AG20443 (cell line): ENCODE measurements at regions not wholly inside any gene's neighbourhood (a gene's known extent, or its start where the extent isn't known, plus 50 kb on each side); places are given as distances from the start of the nearest gene placed in this dataset.

Source experiments
- DNase-seq: peaks from one replicate; pipeline ENCODE4 v3.0.0; 2012; ENCODE audit warnings: low spot score, mixed read lengths

GRCh38 chr18:73232933-73233332 is 365.1 kb upstream of the NETO1 start:
- DNase-seq, result no peak

GRCh38 chr18:73220663-73221062 is 352.9 kb upstream of the NETO1 start:
- DNase-seq, result no peak

GRCh38 chr18:73218293-73218692 is 350.5 kb upstream of the NETO1 start:
- no peak for DNase-seq

- no peak for DNase-seq
Measured at GRCh38 chr18:73214970-73215369, 347.2 kb upstream of the NETO1 start.

GRCh38 chr18:73212442-73212841 is 344.7 kb upstream of the NETO1 start:
- DNase-seq, result no peak

GRCh38 chr18:73201940-73202339 is 334.2 kb upstream of the NETO1 start:
- DNase-seq, result no peak

GRCh38 chr18:73199151-73199550 is 331.4 kb upstream of the NETO1 start:
- DNase-seq, result no peak

GRCh38 chr18:73189718-73190117 is 321.9 kb upstream of the NETO1 start:
- no peak for DNase-seq

- no peak for DNase-seq
Measured at GRCh38 chr18:73168236-73168635, 300.4 kb upstream of the NETO1 start.

GRCh38 chr18:73164430-73164829 is 296.6 kb upstream of the NETO1 start:
- DNase-seq, result no peak

- DNase-seq, result no peak
Measured at GRCh38 chr18:73163236-73163635, 295.4 kb upstream of the NETO1 start.

GRCh38 chr18:73156117-73156516 is 288.3 kb upstream of the NETO1 start:
- no peak for DNase-seq

GRCh38 chr18:73153271-73153670 is 285.5 kb upstream of the NETO1 start:
- DNase-seq, result no peak

- no peak for DNase-seq
Measured at GRCh38 chr18:73151086-73151485, 283.3 kb upstream of the NETO1 start.

GRCh38 chr18:73150199-73150598 is 282.4 kb upstream of the NETO1 start:
- DNase-seq, result no peak

- DNase-seq, result no peak
Measured at GRCh38 chr18:73147590-73147989, 279.8 kb upstream of the NETO1 start.

GRCh38 chr18:73144030-73144429 is 276.2 kb upstream of the NETO1 start:
- DNase-seq, result no peak

GRCh38 chr18:73136134-73136533 is 268.3 kb upstream of the NETO1 start:
- no peak for DNase-seq

- no peak for DNase-seq
Measured at GRCh38 chr18:73124175-73124574, 256.4 kb upstream of the NETO1 start.

GRCh38 chr18:73121207-73121606 is 253.4 kb upstream of the NETO1 start:
- DNase-seq, result no peak

GRCh38 chr18:73120626-73121025 is 252.8 kb upstream of the NETO1 start:
- DNase-seq, result no peak

GRCh38 chr18:73119574-73119973 is 251.8 kb upstream of the NETO1 start:
- DNase-seq, result no peak

GRCh38 chr18:73118121-73118816 is 250.5 kb upstream of the NETO1 start:
- peak; percentile 19 for DNase-seq

GRCh38 chr18:73110307-73110706 is 242.5 kb upstream of the NETO1 start:
- no peak for DNase-seq

- no peak for DNase-seq
Measured at GRCh38 chr18:73101977-73102376, 234.2 kb upstream of the NETO1 start.
